GM21529 (cell line): ENCODE measurements at regions not wholly inside any gene's neighbourhood (a gene's known extent, or its start where the extent isn't known, plus 50 kb on each side); places are given as distances from the start of the nearest gene placed in this dataset.
A peak's percentile ranks its signal among the peaks of the same experiment; 100 is the strongest.
"Not testable (repeated sequence)": the region's sequence is repeated elsewhere in the genome, so short reads cannot be mapped to it uniquely, and the experiment has no call there.

Experiments
- ATAC-seq: cut with Tn5 transposase; IDR thresholded peaks from one replicate; pipeline ENCODE4 v1.9.1; 2021; ENCODE audit not compliant: unreplicated experiment

GRCh38 chr10:50997461-50997860 is 76.8 kb upstream of the PRKG1 start:
- no peak for ATAC-seq

- no peak for ATAC-seq
Observed at GRCh38 chr10:50999163-50999562, 75.1 kb upstream of the PRKG1 start.

DNA sequence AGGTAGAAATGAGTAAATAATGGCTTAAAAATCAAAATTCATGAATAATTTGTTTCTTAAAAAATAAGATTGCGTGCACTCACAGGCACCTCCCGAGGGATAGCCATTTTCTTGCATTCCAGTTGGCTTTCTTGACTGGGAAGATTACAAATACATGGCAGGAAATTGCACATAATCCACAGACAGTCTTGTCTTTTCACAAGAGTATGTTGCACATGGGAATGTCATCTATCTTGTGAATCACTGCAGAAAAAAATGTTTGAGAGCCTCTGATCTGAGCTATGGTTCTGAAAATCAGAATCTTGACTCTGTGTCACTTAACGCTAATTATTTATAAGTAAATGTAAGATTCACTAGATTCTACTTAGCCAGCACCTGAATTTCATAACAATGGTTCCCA is 74.1 kb upstream of the PRKG1 start:
- ATAC-seq = no peak

DNA sequence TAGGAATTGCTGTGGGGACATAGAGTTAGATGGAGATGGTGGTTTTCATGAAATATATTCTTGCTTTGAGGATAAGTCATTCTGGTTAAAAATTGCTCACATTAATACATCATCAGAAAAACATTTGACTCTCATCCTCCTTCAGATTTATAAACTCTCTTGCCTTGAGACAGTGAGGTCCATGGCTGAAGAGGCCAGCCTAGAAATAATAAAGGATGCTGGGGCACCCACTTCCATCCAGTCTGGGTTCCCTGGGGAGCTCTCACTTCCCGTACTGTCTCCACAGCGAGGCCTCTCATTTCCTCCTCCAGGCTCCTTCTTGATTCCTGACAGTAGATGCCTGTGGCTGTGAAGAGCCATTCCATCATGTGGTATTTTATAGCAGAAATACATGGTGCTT is 73.3 kb upstream of the PRKG1 start:
- no peak for ATAC-seq

DNA sequence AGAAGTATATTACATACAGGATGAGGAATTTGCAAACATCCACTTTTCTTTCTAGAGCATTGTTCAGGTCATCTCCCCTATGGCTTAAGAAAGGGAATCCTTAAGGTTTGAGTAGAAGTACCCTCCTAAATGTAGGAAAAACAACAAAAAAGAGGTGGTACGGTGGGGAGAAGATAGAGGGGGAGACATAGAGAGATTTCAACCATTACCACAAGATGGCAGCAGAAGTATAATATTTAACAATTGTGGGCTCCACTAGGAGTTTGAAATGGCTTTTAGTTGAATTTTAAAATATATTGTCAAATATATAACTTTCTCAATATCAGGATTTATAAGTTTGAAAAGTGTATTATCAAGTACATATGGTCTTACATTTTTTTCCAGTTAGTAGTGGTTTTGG is 72.7 kb upstream of the PRKG1 start:
- peak; percentile 67 for ATAC-seq

GRCh38 chr10:51002469-51002868 is 71.8 kb upstream of the PRKG1 start:
- ATAC-seq = no peak

DNA sequence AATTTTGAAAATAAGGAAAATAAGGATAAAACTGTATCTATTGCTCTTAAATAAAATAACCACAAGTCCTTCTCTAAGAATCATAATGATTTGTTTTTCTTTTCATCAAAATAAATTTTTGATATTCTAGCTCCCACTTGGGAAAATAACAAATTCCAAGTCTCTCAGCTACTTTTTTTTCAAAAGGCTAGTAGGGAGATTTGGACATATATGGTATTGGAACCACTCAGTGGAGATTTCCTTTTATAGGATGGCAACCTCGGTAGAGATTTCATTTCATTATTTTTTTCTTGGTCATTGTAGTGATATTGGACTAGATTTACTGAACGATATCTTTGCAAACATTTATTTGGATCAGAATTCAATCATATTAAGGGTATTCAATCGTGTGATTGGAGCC is 69.5 kb upstream of the PRKG1 start:
- no peak for ATAC-seq

GRCh38 chr10:51005551-51005950 is 68.7 kb upstream of the PRKG1 start:
- no peak for ATAC-seq

DNA sequence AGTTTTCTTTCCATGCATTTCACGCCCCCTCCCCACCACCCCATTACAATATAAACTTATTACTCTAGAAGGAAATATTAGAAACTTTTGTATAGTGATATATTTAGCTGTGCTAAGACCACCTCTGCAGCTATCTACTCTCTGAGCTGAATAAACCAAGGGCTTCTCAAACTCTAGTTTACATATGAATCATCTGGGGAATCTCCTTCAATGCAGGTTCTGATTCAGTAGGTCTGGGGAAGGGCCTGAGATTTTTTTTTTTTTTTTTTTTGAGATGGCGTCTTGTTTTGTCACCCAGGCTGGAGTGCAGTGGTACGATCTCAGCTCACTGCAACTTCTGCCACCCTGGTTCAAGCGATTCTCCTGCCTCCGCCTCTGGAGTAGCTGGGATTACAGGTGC is 67.6 kb upstream of the PRKG1 start:
- ATAC-seq = no peak

DNA sequence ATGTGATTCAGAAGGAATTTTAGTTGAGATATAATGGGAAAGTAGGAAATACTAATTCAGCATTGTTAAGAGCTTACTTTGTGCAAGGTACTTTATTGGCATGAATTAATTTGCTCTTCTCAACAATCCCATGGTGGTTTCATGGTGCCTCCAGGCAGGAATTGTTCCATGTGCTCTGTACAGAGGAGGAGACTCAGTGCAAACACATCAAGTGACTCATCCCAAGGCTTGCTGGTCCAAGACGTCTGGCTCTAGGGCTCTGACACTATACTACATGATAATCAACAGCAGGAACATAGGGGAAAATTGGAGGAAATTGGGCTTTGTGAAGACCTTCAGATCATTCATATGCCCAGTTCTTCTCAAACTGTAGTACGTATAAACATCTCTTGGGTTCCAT is 66.5 kb upstream of the PRKG1 start:
- ATAC-seq = no peak

GRCh38 chr10:51008346-51008745 is 65.9 kb upstream of the PRKG1 start:
- ATAC-seq = no peak

- peak; percentile 59 for ATAC-seq
Observed at GRCh38 chr10:51010977-51011376, 63.3 kb upstream of the PRKG1 start.

DNA sequence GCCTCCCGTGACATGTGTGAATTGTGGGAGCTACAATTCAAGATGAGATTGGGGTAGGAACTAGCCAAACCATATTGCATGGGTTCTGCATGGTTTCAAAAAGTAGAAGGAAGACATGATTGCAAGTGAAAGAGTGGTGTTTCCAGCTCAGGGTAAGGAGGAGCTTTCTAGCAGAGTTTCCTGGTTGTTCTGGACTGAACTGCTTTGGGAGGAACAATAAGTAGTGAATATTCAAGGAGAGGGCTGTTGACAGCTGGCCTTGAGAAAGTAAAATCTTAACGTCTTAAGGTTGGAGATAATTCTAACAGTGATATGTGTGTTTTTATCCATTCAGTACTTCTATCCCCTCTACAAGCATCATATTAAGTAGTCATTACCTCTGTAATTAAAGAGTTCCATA is 62.2 kb upstream of the PRKG1 start:
- no peak for ATAC-seq

- ATAC-seq = no peak
Observed at GRCh38 chr10:51014680-51015389, 59.5 kb upstream of the PRKG1 start.

GRCh38 chr10:51015390-51015754 is 58.9 kb upstream of the PRKG1 start:
- ATAC-seq = not testable (repeated sequence)

DNA sequence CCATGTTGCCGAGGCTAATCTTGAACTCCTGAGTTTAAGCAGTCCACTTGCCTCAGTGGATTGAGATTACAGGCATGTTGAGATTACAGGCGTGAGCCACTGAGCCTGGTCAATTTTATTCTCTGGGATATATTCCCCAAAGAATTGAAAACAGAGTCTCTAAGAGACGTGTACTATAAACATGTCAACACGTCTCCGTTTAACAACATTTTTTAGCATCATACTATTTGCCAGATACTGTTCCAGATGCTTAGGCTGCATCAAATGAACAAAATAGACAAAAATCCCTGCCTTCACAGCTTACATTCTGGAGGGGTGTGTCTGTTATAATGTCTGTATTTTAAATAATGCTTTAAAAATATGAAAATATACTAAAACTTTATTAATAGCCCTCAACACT is 54.1 kb upstream of the PRKG1 start:
- no peak for ATAC-seq

DNA sequence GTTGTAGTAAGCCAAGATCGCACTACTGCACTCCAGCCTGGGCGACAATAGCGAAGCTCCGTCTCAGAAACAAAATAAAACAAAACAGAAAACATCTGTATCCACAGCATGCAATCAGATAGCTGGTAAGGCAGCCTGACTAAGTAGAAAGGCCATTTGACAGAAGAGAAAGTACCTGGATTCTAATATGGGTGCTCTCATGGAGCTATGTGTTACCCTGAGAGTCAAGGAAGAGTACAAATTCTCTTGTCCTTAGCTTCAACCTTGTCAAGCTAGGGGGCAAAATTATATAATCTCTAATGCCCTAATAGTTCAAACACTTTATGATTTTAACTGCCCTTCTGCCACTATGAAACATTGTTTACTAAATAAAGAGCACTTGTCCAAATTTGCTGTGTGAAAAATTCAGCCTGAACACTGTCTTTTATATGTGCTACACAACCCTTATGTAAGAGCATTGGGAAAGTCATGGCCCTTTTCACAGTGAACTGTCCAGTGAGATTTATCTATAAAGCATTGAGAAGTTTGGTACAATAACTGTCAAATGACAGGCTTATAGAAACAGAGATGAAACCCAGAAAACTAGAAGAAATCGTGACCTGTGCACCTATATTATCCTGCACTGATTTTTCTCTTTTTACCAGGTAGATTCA is 51.2 kb upstream of the PRKG1 start:
- no peak for ATAC-seq

- ATAC-seq = no peak
Observed at GRCh38 chr10:51023636-51024035, 50.7 kb upstream of the PRKG1 start.
